Motor neuron (in vitro differentiated cells): ENCODE measurements at regions not wholly inside any gene's neighbourhood (a gene's known extent, or its start where the extent isn't known, plus 50 kb on each side); places are given as distances from the start of the nearest gene placed in this dataset.

ENCODE experiments used
- ATAC-seq, 8 experiments: fragments of 200-7000 bp; cut with Tn5 transposase; replicated peaks in 6 of 8; 2 replicates each; pipeline ENCODE4 v1.8.0; 2021; ENCODE audit warnings: mild to moderate bottlenecking in 8 of 8, moderate library complexity in 8 of 8
- H3K27ac ChIP-seq, 2 donors: fragments of 250-450 bp; sonication (Bioruptor Pico); 2 replicates each; pipeline ENCODE4 v1.9.0; 2021; ENCODE audit warnings: antibody characterized with exemption in 2 of 2, mild to moderate bottlenecking in 2 of 2, moderate library complexity in 1 of 2
- H3K4me1 ChIP-seq, 2 donors: fragments of 250-450 bp; sonication (Bioruptor Pico); replicated peaks in 1 of 2; 2 replicates each; pipeline ENCODE4 v1.6.1; 2021; ENCODE audit warnings: antibody characterized with exemption in 2 of 2, mild to moderate bottlenecking in 2 of 2, moderate library complexity in 1 of 2
- H3K4me3 ChIP-seq, 5 donors: fragments of 250-450 bp; sonication (Bioruptor Pico); 2 replicates each; pipeline ENCODE4 v1.9.0; 2021; ENCODE audit warnings: antibody characterized with exemption in 5 of 5, mild to moderate bottlenecking in 5 of 5, moderate library complexity in 4 of 5
- WGBS, 10 experiments: fragments of 450-650 bp; shearing (Covaris generic); methylation state at CpG; one replicate each; pipeline ENCODE4 v1.0.0; 2022; 5-methylcytosine and 5-hydroxymethylcytosine counted together
- in situ Hi-C, 9 experiments: fragments of 400-800 bp; cut with MboI; loops; one replicate each; pipeline ENCODE4 v1.15.0; 2021; ENCODE audit warnings: low sequenced_read_pairs in 9 of 9, low pct_unique_long_range_greater_than_20kb in 2 of 9; ENCODE audit not compliant: unreplicated experiment in 9 of 9

DNA sequence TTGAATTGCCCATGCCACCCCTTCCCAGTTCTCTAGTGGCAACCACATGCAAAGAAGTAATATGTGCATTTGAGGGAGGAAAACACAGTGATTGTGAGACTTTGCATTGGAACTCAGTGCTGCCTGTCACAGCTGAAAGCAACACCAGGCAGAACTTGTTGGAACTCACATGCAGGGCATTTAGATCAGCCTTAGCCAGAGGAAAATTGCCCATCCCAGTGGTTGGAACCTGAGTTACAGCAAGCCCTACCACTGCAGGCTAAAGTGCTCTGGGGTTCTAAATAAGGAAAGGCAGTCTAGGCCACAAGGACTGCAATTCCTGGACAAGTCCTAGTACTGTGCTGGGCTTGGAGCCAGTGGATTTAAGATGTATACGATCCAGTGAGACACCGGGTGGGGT is 245.3 kb upstream of the UFL1 start:
- Histone ChIP-seq H3K4me1 (no peaks in the 10 kb centered on the region), H3K27ac (no peak overlapping the region), H3K4me3 (no peak overlapping the region)
- peak in 3 of 8 experiments; percentile 27 to 89 (median 40) for ATAC-seq
- in situ Hi-C loops, result no loop called here
- WGBS, 10 experiments, result 0 to 100% (median 66%) methylated on average over 1 to 2 of the region's 2 CpGs; no CpG with 5 or more reads in 6 of the 10 experiments

DNA sequence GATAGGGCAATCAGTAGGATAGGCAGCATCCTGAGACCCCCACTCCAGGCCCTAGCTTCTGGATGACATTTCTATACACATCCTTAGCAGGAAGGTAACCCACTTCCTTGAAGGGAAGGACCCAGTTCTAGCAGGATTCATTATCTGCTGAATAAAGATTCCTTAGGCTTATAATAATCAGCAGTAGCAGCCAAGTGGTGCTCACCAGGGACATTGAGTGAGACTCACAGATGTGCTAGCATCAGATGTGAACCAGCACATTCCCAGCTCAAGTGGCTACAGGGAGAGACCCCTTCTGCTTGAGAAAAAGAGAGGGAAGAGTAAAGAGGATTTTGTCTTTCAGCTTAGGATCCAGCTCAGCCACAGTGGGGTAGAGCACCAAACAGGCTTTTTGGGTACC is 244.8 kb upstream of the UFL1 start:
- H3K4me1 ChIP-seq, result no peaks in the 10 kb centered on the region
- H3K4me3 ChIP-seq, result no peak overlapping the region
- in situ Hi-C loops, result no loop called here
- ATAC-seq, result no peak
- no peak overlapping the region for H3K27ac ChIP-seq

DNA sequence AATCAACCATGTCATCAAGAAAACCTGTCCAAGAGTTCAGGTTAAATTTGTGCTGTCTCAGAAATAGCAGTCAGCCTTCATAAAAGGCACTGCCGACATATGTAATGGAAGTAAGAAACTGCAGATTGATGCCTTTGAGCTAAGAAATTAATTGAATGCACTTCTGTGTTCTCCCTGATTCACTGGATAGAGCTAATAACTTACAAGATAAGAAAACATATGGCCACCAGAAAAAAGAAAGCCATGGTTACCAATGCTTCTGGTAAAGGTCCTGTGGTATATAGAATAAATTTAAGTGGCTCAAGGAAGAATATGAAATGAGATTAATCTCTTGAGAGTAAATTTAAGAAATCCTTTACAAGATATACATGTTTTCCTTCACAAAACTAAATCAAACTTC is 242.5 kb upstream of the UFL1 start:
- Histone ChIP-seq H3K27ac (no peak overlapping the region), H3K4me3 (no peak overlapping the region), H3K4me1 (no peaks in the 10 kb centered on the region)
- no peak for ATAC-seq
- in situ Hi-C loops, result no loop called here
- WGBS, 10 experiments, result 0 to 100% (median 100%) methylated on average over 1 of the region's 1 CpG; no CpG with 5 or more reads in 3 of the 10 experiments

DNA sequence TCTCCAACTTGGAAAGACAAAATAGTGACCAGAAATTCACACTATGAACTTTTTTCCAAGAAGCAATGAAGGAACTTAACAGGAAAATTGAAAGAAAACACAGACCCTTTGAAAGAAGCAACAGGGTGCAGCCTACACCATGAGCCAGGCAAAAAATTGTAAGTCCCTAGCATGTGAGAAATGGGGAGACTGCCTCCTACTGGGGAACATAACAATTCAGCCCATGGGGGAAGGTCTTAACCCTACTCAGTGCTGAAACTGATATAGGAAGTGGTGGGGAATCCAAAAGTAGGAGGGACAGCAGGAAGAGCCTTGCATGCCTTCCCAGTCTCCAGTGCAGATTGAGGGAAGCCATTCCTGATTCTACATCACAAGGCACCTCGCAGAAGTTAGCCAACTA is 235.1 kb upstream of the UFL1 start:
- 0 to 100% (median 100%) methylated on average over 1 of the region's 1 CpG; no CpG with 5 or more reads in 4 of the 10 experiments for WGBS, 10 experiments
- Histone ChIP-seq H3K4me3 (no peak overlapping the region), H3K4me1 (no peaks in the 10 kb centered on the region), H3K27ac (no peak overlapping the region)
- in situ Hi-C loops, result no loop called here
- ATAC-seq, result no peak

- 0 to 100% (median 8%) methylated on average over 1 of the region's 1 CpG; no CpG with 5 or more reads in 6 of the 10 experiments for WGBS, 10 experiments
- in situ Hi-C loops, result no loop called here
- H3K27ac ChIP-seq, result no peak overlapping the region
- ATAC-seq, result no peak
- H3K4me3 ChIP-seq, result no peak overlapping the region
- no peaks in the 10 kb centered on the region for H3K4me1 ChIP-seq
These were observed 222.1 kb upstream of the UFL1 start for GRCh38 chr6:96299525-96299924.

DNA sequence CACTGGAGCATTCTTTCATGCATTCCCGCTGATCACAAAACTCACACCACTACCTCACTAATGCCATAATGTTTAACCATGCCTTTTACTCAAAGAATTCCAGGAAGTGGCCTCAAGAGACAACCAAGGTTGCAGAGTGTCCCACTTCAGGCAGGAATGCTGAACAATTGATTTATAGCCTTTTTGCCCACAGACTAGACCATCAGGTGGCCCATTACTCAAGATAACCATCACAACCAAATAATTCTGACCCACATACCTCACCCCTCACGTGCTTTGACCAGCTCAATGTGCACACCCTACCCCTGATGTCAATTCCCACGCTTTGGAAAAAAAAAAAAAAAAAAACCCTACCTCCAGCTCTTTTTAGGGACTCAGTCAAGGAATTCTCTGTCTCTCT is 220.6 kb upstream of the UFL1 start:
- ATAC-seq, result no peak
- H3K27ac ChIP-seq, result no peak overlapping the region
- no peak overlapping the region for H3K4me3 ChIP-seq
- in situ Hi-C loops, result no loop called here
- H3K4me1 ChIP-seq, result no peaks in the 10 kb centered on the region
- 0 to 80% (median 54%) methylated on average over 1 to 3 of the region's 3 CpGs; no CpG with 5 or more reads in 4 of the 10 experiments for WGBS, 10 experiments

GRCh38 chr6:96301781-96302180 is 219.8 kb upstream of the UFL1 start:
- H3K4me3 ChIP-seq, result no peak overlapping the region
- H3K27ac ChIP-seq, result no peak overlapping the region
- ATAC-seq, result peak in 1 of 8 experiments; percentile 24
- H3K4me1 ChIP-seq, result no peaks in the 10 kb centered on the region
- WGBS, 10 experiments, result 0 to 84% (median 55%) methylated on average over 1 to 2 of the region's 2 CpGs; no CpG with 5 or more reads in 3 of the 10 experiments
- in situ Hi-C loops, result no loop called here

GRCh38 chr6:96302991-96303390 is 218.6 kb upstream of the UFL1 start:
- WGBS, 10 experiments, result 0 to 87% (median 68%) methylated on average over 1 to 3 of the region's 3 CpGs
- ATAC-seq, result no peak
- Histone ChIP-seq H3K4me3 (no peak overlapping the region), H3K4me1 (no peaks in the 10 kb centered on the region), H3K27ac (no peak overlapping the region)
- in situ Hi-C loops, result no loop called here

DNA sequence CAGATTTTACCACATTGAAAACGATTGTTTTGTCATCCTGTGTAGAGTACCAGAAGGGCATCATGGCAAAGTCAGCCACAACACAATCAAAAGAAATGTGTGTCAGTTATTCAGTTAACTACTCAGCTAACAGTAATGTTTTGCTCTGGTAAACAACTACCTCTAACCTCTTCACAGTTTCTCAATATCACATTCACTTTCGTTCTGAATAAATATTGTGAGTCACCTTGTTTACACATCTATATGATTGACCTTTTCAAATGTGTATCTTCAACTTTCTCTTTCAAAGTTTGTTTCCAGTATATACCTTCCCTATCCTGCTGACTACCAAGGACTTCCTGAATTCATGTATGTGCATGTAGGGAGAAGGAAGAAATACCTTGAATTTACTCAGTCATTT is 216.6 kb upstream of the UFL1 start:
- WGBS, 10 experiments, result 0 to 100% (median 52%) methylated on average over 1 to 2 of the region's 2 CpGs; no CpG with 5 or more reads in 2 of the 10 experiments
- ATAC-seq, result peak in 1 of 8 experiments; percentile 25
- Histone ChIP-seq H3K27ac (no peak overlapping the region), H3K4me3 (no peak overlapping the region), H3K4me1 (no peaks in the 10 kb centered on the region)
- in situ Hi-C loops, result no loop called here

- in situ Hi-C loops, result no loop called here
- H3K4me1 ChIP-seq, result no peaks in the 10 kb centered on the region
- no peak overlapping the region for H3K4me3 ChIP-seq
- no peak overlapping the region for H3K27ac ChIP-seq
- 0 to 100% (median 80%) methylated on average over 1 of the region's 1 CpG; no CpG with 5 or more reads in 1 of the 10 experiments for WGBS, 10 experiments
- ATAC-seq, result no peak
These were observed 190.7 kb upstream of the UFL1 start for GRCh38 chr6:96330884-96331283.

- H3K4me1 ChIP-seq, result no peaks in the 10 kb centered on the region
- 0 to 100% (median 59%) methylated on average over 1 to 4 of the region's 4 CpGs for WGBS, 10 experiments
- in situ Hi-C loops, result no loop called here
- H3K4me3 ChIP-seq, result no peak overlapping the region
- no peak overlapping the region for H3K27ac ChIP-seq
- no peak for ATAC-seq
These were observed 181.4 kb upstream of the UFL1 start for GRCh38 chr6:96340164-96340563.

- H3K4me3 ChIP-seq, result no peak overlapping the region
- no peak for ATAC-seq
- WGBS, 10 experiments, result 18 to 100% (median 68%) methylated on average over 2 to 3 of the region's 3 CpGs; no CpG with 5 or more reads in 1 of the 10 experiments
- no peak overlapping the region for H3K27ac ChIP-seq
- no peaks in the 10 kb centered on the region for H3K4me1 ChIP-seq
- in situ Hi-C loops, result no loop called here
These were observed 176.1 kb upstream of the UFL1 start for GRCh38 chr6:96345501-96345900.

DNA sequence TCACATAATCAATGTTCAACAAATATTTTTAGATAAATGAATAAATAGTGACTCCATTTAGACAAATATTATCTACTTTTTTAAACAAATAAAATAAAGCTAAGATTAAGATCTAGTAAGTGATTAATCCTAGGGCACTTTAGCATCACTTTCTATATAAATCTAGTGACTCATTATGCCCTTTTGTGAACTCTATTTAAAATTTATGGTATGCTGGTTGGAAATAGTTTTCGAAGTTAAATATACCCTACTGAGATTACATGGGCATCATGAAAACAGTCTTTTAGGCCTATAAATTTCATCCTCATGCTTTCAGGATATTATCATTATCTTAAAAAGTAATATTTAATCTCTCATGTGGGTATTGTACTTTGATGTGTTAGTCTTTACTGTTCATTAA is 140.4 kb upstream of the UFL1 start:
- Histone ChIP-seq H3K4me3 (no peak overlapping the region), H3K4me1 (no peaks in the 10 kb centered on the region), H3K27ac (no peak overlapping the region)
- no peak for ATAC-seq
- in situ Hi-C loops, result no loop called here
- 0 to 100% (median 81%) methylated on average over 1 of the region's 1 CpG for WGBS, 10 experiments

GRCh38 chr6:96391776-96392360 is 129.7 kb upstream of the UFL1 start:
- peak in 6 of 8 experiments; percentile 54 to 91 (median 82) for ATAC-seq
- in situ Hi-C loops, result no loop called here
- WGBS, 10 experiments, result 0 to 20% (median 1%) methylated on average over 1 to 9 of the region's 9 CpGs
- H3K4me3 ChIP-seq, result peak overlapping the region in 3 of 5 donors; percentile 4 to 14 (median 5)
- H3K27ac ChIP-seq, result no peak overlapping the region
- peaks cover 2 to 12% of the 10 kb centered on the region in 2 donors for H3K4me1 ChIP-seq
